H9 (cell line): ENCODE measurements at regions not wholly inside any gene's neighbourhood (a gene's known extent, or its start where the extent isn't known, plus 50 kb on each side); places are given as distances from the start of the nearest gene placed in this dataset.
A peak's percentile ranks its signal among the peaks of the same experiment; 100 is the strongest.

Experiments used
- DNase-seq: peaks from one replicate; pipeline ENCODE4 v3.0.0-alpha.2; 2017
- H2AFZ ChIP-seq: one replicate; pipeline ENCODE4 v1.6.1; 2013; ENCODE audit warnings: mild to moderate bottlenecking, low read length, control low read depth, moderate library complexity
- H2AK5ac ChIP-seq: 2 replicates; pipeline ENCODE4 v1.6.1; 2013; ENCODE audit warnings: low read length, control low read depth, mixed read lengths; ENCODE audit not compliant: insufficient read length
- H2BK120ac ChIP-seq: one replicate; pipeline ENCODE4 v1.6.1; 2013; ENCODE audit warnings: low read depth, mild to moderate bottlenecking, low read length, control low read depth, inconsistent platforms; ENCODE audit not compliant: poor library complexity, severe bottlenecking
- H2BK12ac ChIP-seq: 2 replicates; pipeline ENCODE4 v1.6.1; 2013; ENCODE audit warnings: low read length, control low read depth, mixed read lengths, low read depth; ENCODE audit not compliant: insufficient read length
- H2BK15ac ChIP-seq: 2 replicates; pipeline ENCODE4 v1.6.1; 2013; ENCODE audit warnings: low read depth, low read length, control low read depth
- H2BK20ac ChIP-seq: one replicate; pipeline ENCODE4 v1.6.1; 2013; ENCODE audit warnings: low read depth, mild to moderate bottlenecking, low read length, control low read depth, inconsistent platforms; ENCODE audit not compliant: poor library complexity, severe bottlenecking
- H2BK5ac ChIP-seq: 2 replicates; pipeline ENCODE4 v1.6.1; 2013; ENCODE audit warnings: low read length, control low read depth, mixed read lengths; ENCODE audit not compliant: insufficient read length
- H3K14ac ChIP-seq: 2 replicates; pipeline ENCODE4 v1.6.1; 2013; ENCODE audit warnings: low read length, control low read depth; ENCODE audit not compliant: insufficient read depth
- H3K18ac ChIP-seq: 2 replicates; pipeline ENCODE4 v1.6.1; 2013; ENCODE audit warnings: low read depth, mild to moderate bottlenecking, mixed read lengths, low read length, control low read depth; ENCODE audit not compliant: insufficient read length
- H3K23ac ChIP-seq: 2 replicates; pipeline ENCODE4 v1.6.1; 2013; ENCODE audit warnings: low read length, control low read depth, mixed read lengths, low read depth; ENCODE audit not compliant: insufficient read length
- H3K23me2 ChIP-seq: 2 replicates; pipeline ENCODE4 v1.6.1; 2013; ENCODE audit warnings: low read depth, mild to moderate bottlenecking, mixed read lengths, low read length, control low read depth; ENCODE audit not compliant: insufficient read length, poor library complexity, severe bottlenecking
- H3K27ac ChIP-seq: 2 replicates; pipeline ENCODE4 v1.5.1; 2013; ENCODE audit warnings: low read length, control low read depth, mixed read lengths, low read depth; ENCODE audit not compliant: insufficient read length
- H3K27me3 ChIP-seq: 2 replicates; pipeline ENCODE4 v1.6.1; 2013; ENCODE audit warnings: low read length, control low read depth, inconsistent platforms; ENCODE audit not compliant: insufficient read depth
- H3K4ac ChIP-seq: 2 replicates; pipeline ENCODE4 v1.6.1; 2013; ENCODE audit warnings: low read depth, mild to moderate bottlenecking, control low read depth, inconsistent platforms, low read length, moderate library complexity
- H3K4me1 ChIP-seq: 2 replicates; pipeline ENCODE4 v1.6.1; 2013; ENCODE audit warnings: low read length, control low read depth, inconsistent platforms; ENCODE audit not compliant: insufficient read depth
- H3K4me2 ChIP-seq: 2 replicates; pipeline ENCODE4 v1.6.1; 2013; ENCODE audit warnings: low read length, control low read depth, mixed read lengths; ENCODE audit not compliant: insufficient read length, insufficient read depth
- H3K56ac ChIP-seq: 2 replicates; pipeline ENCODE4 v1.6.1; 2013; ENCODE audit warnings: low read depth, mild to moderate bottlenecking, mixed read lengths, low read length, control low read depth; ENCODE audit not compliant: insufficient read length
- H3K79me1 ChIP-seq: 2 replicates; pipeline ENCODE4 v1.6.1; 2013; ENCODE audit warnings: low read depth, mild to moderate bottlenecking, moderate library complexity, low read length, control low read depth, inconsistent platforms; ENCODE audit not compliant: insufficient read depth, poor library complexity, severe bottlenecking
- H3K79me2 ChIP-seq: 2 replicates; pipeline ENCODE4 v1.6.1; 2013; ENCODE audit warnings: low read length, control low read depth, inconsistent platforms; ENCODE audit not compliant: insufficient read depth
- H3K9ac ChIP-seq: 2 replicates; pipeline ENCODE4 v1.6.1; 2013; ENCODE audit warnings: low read length, control low read depth, mixed read lengths; ENCODE audit not compliant: insufficient read length; ENCODE audit errors: extremely low read depth
- H3K9me3 ChIP-seq: one replicate; pipeline ENCODE4 v1.6.1; 2013; ENCODE audit warnings: low read depth, low read length, inconsistent platforms; ENCODE audit not compliant: control insufficient read depth
- H3T11ph ChIP-seq: one replicate; pipeline ENCODE4 v1.6.1; 2013; ENCODE audit warnings: mild to moderate bottlenecking, low read length, control low read depth, inconsistent platforms
- H4K20me1 ChIP-seq: one replicate; pipeline ENCODE4 v1.6.1; 2013; ENCODE audit not compliant: control insufficient read depth, insufficient read length, insufficient read depth
- H4K5ac ChIP-seq: 2 replicates; pipeline ENCODE4 v1.6.1; 2013; ENCODE audit warnings: low read depth, mild to moderate bottlenecking, mixed read lengths, low read length, control low read depth; ENCODE audit not compliant: insufficient read length
- H4K8ac ChIP-seq: replicated peaks from 2 replicates; pipeline ENCODE4 v1.6.1; 2013; ENCODE audit warnings: low read length, control low read depth, mixed read lengths, low read depth; ENCODE audit not compliant: insufficient read length
- H4K91ac ChIP-seq: 2 replicates; pipeline ENCODE4 v1.6.1; 2013; ENCODE audit warnings: low read depth, mild to moderate bottlenecking, moderate library complexity, mixed read lengths, low read length, control low read depth; ENCODE audit not compliant: insufficient read length
- H3K27ac Mint-ChIP-seq, 3 experiments: 2 replicates in 2 of 3; 3 replicates in 1 of 3; pipeline ENCODE4 v1.8.0; 2020 to 2021; ENCODE audit warnings: mixed read lengths in 3 of 3, mild to moderate bottlenecking in 1 of 3, moderate library complexity in 1 of 3
- H3K27me3 Mint-ChIP-seq: 2 replicates; pipeline ENCODE4 v1.8.0; 2021; ENCODE audit warnings: low read depth, mild to moderate bottlenecking, moderate library complexity, mixed read lengths
- H3K36me3 Mint-ChIP-seq, 3 experiments: 2 replicates in 2 of 3; 3 replicates in 1 of 3; pipeline ENCODE4 v1.8.0; 2020 to 2021; ENCODE audit warnings: low read depth in 3 of 3, mixed read lengths in 3 of 3; ENCODE audit not compliant: insufficient read depth in 1 of 3
- H3K4me1 Mint-ChIP-seq, 2 experiments: 2 replicates each; pipeline ENCODE4 v1.8.0; 2020; ENCODE audit warnings: mixed read lengths in 2 of 2
- H3K4me3 Mint-ChIP-seq, 2 experiments: 2 replicates in 1 of 2; 3 replicates in 1 of 2; pipeline ENCODE4 v1.8.0; 2020 to 2021; ENCODE audit warnings: mild to moderate bottlenecking in 2 of 2, mixed read lengths in 2 of 2, moderate library complexity in 1 of 2
- H3K9me3 Mint-ChIP-seq, 2 experiments: 2 replicates in 1 of 2; 3 replicates in 1 of 2; pipeline ENCODE4 v1.8.0; 2020; ENCODE audit warnings: mild to moderate bottlenecking in 2 of 2, mixed read lengths in 2 of 2, moderate library complexity in 1 of 2
- CTCF ChIP-seq: fragments of 200-600 bp; sonication (generic); conservative IDR thresholded peaks from 3 replicates; pipeline ENCODE4 v1.8.0; 2021; ENCODE audit warnings: antibody characterized with exemption, mild to moderate bottlenecking
- WGBS: extraction: QIAGEN DNeasy Blood & Tissue Kit; methylation state at CpG from one replicate; pipeline ENCODE4 v1.1.7; 2013; ENCODE audit warnings: missing lambda C conversion rate, low lambda C conversion rate, mixed read lengths; ENCODE audit not compliant: insufficient read length; ENCODE audit errors: extremely low coverage; 5-methylcytosine and 5-hydroxymethylcytosine counted together

GRCh38 chr4:167883266-167883665, 209.1 kb upstream of the ANXA10 start:
- no peak overlapping the region for H2AFZ ChIP-seq

More at GRCh38 chr4:167883266-167883665, 209.1 kb upstream of the ANXA10 start:
- no peak for TF ChIP-seq CTCF
- Mint-ChIP-seq H3K9me3 (peaks cover 10 to 13% of the 10 kb centered on the region in 2 experiments), H3K4me1 (peaks cover 26 to 34% of the 10 kb centered on the region in 2 experiments), H3K4me3 (no peak overlapping the region), H3K36me3 (peaks cover 7 to 12% (median 9%) of the 10 kb centered on the region in 3 experiments), H3K27ac (no peak overlapping the region), H3K27me3 (peaks cover 1% of the 10 kb centered on the region; the same call in 1 of the 2 replicates)
- H3K18ac ChIP-seq = no peak overlapping the region
- no peak overlapping the region for H3K9ac ChIP-seq
- no peak overlapping the region for H3K27ac ChIP-seq
- no peaks in the 10 kb centered on the region for H3K23me2 ChIP-seq
- H2BK120ac ChIP-seq = no peak overlapping the region
- no peak overlapping the region for H3K4me2 ChIP-seq
- no CpG with 5 or more reads among the region's 1 CpG for WGBS
- DNase-seq = no peak
- no peak overlapping the region for H3K23ac ChIP-seq
- no peaks in the 10 kb centered on the region for H3K27me3 ChIP-seq
- no peak overlapping the region for H2AK5ac ChIP-seq
- no peak overlapping the region for H3T11ph ChIP-seq
- H4K91ac ChIP-seq = no peak overlapping the region
- no peak overlapping the region for H3K4ac ChIP-seq
- H3K14ac ChIP-seq = no peak overlapping the region
- H4K8ac ChIP-seq = no peak overlapping the region
- no peak overlapping the region for H2BK20ac ChIP-seq
- H4K20me1 ChIP-seq = no peaks in the 10 kb centered on the region
- H3K56ac ChIP-seq = no peak overlapping the region
- no peaks in the 10 kb centered on the region for H3K79me2 ChIP-seq
- H2BK12ac ChIP-seq = no peak overlapping the region
- H2BK5ac ChIP-seq = no peak overlapping the region
- H3K9me3 ChIP-seq = peaks cover 9% of the 10 kb centered on the region
- peak overlapping the region; percentile 68; the same call in 1 of the 2 replicates for H2BK15ac ChIP-seq
- H4K5ac ChIP-seq = no peak overlapping the region
- H3K79me1 ChIP-seq = no peaks in the 10 kb centered on the region
- H3K4me1 ChIP-seq = no peaks in the 10 kb centered on the region
